GM12878 (cell line): ENCODE measurements at regions not wholly inside any gene's neighbourhood (a gene's known extent, or its start where the extent isn't known, plus 50 kb on each side); places are given as distances from the start of the nearest gene placed in this dataset.

Experiments
- NFYA ChIP-seq: IDR thresholded peaks from 2 replicates; pipeline ENCODE4 v1.6.1; 2011; ENCODE audit warnings: low read depth, mild to moderate bottlenecking, low read length, improper control_type of control experiment, borderline replicate concordance
- POLR2A ChIP-seq: IDR thresholded peaks from 2 replicates; pipeline ENCODE4 v1.6.1; 2011; ENCODE audit warnings: low read depth, mild to moderate bottlenecking, low read length
- RFX5 ChIP-seq: IDR thresholded peaks from 2 replicates; pipeline ENCODE4 v1.6.1; 2011; ENCODE audit warnings: low read depth, low read length, improper control_type of control experiment
- SIN3A ChIP-seq: IDR thresholded peaks from 2 replicates; pipeline ENCODE4 v1.6.1; 2012; ENCODE audit warnings: low read depth, low read length, improper control_type of control experiment
- TF ChIP-seq, protein P1 (sequence below), 3 experiments: IDR thresholded peaks in 2 of 3; conservative IDR thresholded peaks in 1 of 3; 2 replicates each; pipeline ENCODE4 v1.5.1; 2011; ENCODE audit warnings: low read depth in 3 of 3, low read length in 3 of 3, mild to moderate bottlenecking in 3 of 3, control low read depth in 2 of 3, moderate library complexity in 2 of 3, inconsistent platforms in 1 of 3, mixed read lengths in 1 of 3; ENCODE audit not compliant: control insufficient read depth in 2 of 3, insufficient read depth in 1 of 3; ENCODE audit errors: extremely low read depth in 1 of 3

DNA sequence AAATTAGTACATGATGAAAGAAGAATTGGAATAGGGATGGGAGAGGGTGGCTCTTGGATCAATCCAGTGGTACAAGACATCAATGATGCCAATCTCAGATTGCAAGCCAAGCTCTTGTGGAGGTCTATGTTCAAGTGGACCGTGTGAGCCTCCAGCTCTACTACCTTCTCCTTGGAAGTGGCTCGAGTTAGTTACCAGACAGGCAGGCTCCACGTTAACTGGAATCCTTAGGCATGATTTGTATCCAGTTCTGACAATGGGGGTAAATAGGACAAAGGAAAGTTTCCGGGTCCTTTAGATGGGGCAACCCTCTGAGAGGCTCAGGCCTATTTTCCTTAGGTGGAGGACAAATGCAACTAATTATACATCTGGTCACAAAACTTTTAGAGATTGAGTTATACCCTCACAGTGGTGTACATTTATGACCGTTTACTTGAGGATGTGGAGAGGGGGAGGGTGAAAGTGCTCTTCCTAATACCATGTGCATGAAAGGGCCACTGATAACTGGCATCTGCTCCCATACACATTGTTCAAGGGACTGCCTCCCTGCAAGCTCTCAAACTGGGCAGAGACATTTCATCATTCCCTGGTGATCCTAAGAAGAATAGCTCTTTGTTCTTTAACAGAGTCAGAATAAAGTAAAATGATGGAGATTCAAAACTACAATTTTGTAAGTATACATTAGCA lies 180.2 kb downstream of the SOCS6 start:
- TF ChIP-seq, protein P1, sequence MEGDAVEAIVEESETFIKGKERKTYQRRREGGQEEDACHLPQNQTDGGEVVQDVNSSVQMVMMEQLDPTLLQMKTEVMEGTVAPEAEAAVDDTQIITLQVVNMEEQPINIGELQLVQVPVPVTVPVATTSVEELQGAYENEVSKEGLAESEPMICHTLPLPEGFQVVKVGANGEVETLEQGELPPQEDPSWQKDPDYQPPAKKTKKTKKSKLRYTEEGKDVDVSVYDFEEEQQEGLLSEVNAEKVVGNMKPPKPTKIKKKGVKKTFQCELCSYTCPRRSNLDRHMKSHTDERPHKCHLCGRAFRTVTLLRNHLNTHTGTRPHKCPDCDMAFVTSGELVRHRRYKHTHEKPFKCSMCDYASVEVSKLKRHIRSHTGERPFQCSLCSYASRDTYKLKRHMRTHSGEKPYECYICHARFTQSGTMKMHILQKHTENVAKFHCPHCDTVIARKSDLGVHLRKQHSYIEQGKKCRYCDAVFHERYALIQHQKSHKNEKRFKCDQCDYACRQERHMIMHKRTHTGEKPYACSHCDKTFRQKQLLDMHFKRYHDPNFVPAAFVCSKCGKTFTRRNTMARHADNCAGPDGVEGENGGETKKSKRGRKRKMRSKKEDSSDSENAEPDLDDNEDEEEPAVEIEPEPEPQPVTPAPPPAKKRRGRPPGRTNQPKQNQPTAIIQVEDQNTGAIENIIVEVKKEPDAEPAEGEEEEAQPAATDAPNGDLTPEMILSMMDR (IDR thresholded peaks at IDR 0.05 in 2 of 3, conservative IDR thresholded peaks at IDR 0.05 in 1 of 3; ENCODE audit: control insufficient read depth in 2 of 3, extremely low read depth in 1 of 3, insufficient read depth in 1 of 3, low read depth in 3 of 3, low read length in 3 of 3) = no peak
- no peak for TF ChIP-seq POLR2A
- TF ChIP-seq SIN3A = no peak
- no peak for TF ChIP-seq NFYA
- TF ChIP-seq RFX5 = no peak
